Kidney epithelial cell (primary cell): ENCODE measurements at regions not wholly inside any gene's neighbourhood (a gene's known extent, or its start where the extent isn't known, plus 50 kb on each side); places are given as distances from the start of the nearest gene placed in this dataset.
A peak's percentile ranks its signal among the peaks of the same experiment; 100 is the strongest.

ENCODE experiments used
- DNase-seq: peaks from one replicate; pipeline ENCODE4 v3.0.0-alpha.2; 2010; ENCODE audit warnings: low read depth
- H3K27me3 ChIP-seq: 2 replicates; pipeline ENCODE4 v1.6.0; 2011; ENCODE audit warnings: low read length; ENCODE audit not compliant: control insufficient read depth, insufficient read depth
- H3K36me3 ChIP-seq: 2 replicates; pipeline ENCODE4 v1.5.1; 2011; ENCODE audit warnings: low read length; ENCODE audit not compliant: control insufficient read depth, insufficient read depth
- H3K4me3 ChIP-seq: 2 replicates; pipeline ENCODE4 v1.5.1; 2011; ENCODE audit warnings: low read depth, mild to moderate bottlenecking, control low read depth, low read length
- CTCF ChIP-seq: IDR thresholded peaks from 2 replicates; pipeline ENCODE4 v1.5.1; 2011; ENCODE audit warnings: mild to moderate bottlenecking, moderate library complexity, low read length, control low read depth, inconsistent platforms; ENCODE audit not compliant: insufficient read depth, poor library complexity, severe bottlenecking

GRCh38 chr4:11729548-11729947, 300.9 kb upstream of the HS3ST1 start:
- Histone ChIP-seq H3K36me3 (no peaks in the 10 kb centered on the region), H3K4me3 (no peak overlapping the region), H3K27me3 (no peaks in the 10 kb centered on the region)
- TF ChIP-seq CTCF: no peak
- no peak for DNase-seq

- TF ChIP-seq CTCF: no peak
- no peak for DNase-seq
- Histone ChIP-seq H3K4me3 (no peak overlapping the region), H3K27me3 (no peaks in the 10 kb centered on the region), H3K36me3 (no peaks in the 10 kb centered on the region)
Measured at GRCh38 chr4:11727903-11728564, 299.3 kb upstream of the HS3ST1 start.

- DNase-seq: no peak
- Histone ChIP-seq H3K36me3 (no peaks in the 10 kb centered on the region), H3K27me3 (no peaks in the 10 kb centered on the region), H3K4me3 (no peak overlapping the region)
- TF ChIP-seq CTCF: no peak
Measured at GRCh38 chr4:11724731-11725130, 296.0 kb upstream of the HS3ST1 start.

GRCh38 chr4:11722223-11722622, 293.5 kb upstream of the HS3ST1 start:
- H3K36me3 ChIP-seq: no peaks in the 10 kb centered on the region
- no peak for TF ChIP-seq CTCF
- DNase-seq: no peak

GRCh38 chr4:11720292-11720691, 291.6 kb upstream of the HS3ST1 start:
- H3K36me3 ChIP-seq: no peaks in the 10 kb centered on the region
- no peak overlapping the region for H3K4me3 ChIP-seq
- DNase-seq: no peak
- TF ChIP-seq CTCF: peak; percentile 85
- H3K27me3 ChIP-seq: no peaks in the 10 kb centered on the region

More at GRCh38 chr4:11722223-11722622, 293.5 kb upstream of the HS3ST1 start:
- Histone ChIP-seq H3K4me3 (no peak overlapping the region), H3K27me3 (no peaks in the 10 kb centered on the region)

GRCh38 chr4:11719879-11720278, 291.2 kb upstream of the HS3ST1 start:
- no peak for DNase-seq
- no peak overlapping the region for H3K4me3 ChIP-seq
- no peaks in the 10 kb centered on the region for H3K27me3 ChIP-seq

More at GRCh38 chr4:11719879-11720278, 291.2 kb upstream of the HS3ST1 start:
- H3K36me3 ChIP-seq: no peaks in the 10 kb centered on the region
- no peak for TF ChIP-seq CTCF
